ENCODE measurements at regions not wholly inside any gene's neighbourhood (a gene's known extent, or its start where the extent isn't known, plus 50 kb on each side); places are given as distances from the start of the nearest gene placed in this dataset.
A peak's percentile ranks its signal among the peaks of the same experiment; 100 is the strongest.

DNA sequence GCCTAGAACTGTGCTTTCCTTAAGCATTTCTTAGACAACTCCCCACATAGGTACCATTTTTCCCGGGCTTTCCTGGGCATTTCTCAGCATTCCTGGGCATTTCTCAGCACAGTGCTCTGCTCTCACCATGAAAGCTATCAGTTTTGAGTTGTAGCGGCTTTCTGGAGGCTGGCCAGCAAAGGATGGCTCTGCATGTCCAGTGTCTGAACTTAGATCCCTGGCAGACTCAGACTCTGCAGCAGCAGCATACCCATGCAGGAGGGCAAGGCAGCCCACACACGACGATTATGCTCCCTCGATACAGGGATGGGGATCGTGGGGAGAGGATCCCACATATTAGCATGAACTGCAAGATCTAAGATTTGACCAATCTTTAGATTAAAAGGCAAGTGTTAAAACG is 248.9 kb upstream of the MKI67 start:
- DNase-seq = no peak

DNA sequence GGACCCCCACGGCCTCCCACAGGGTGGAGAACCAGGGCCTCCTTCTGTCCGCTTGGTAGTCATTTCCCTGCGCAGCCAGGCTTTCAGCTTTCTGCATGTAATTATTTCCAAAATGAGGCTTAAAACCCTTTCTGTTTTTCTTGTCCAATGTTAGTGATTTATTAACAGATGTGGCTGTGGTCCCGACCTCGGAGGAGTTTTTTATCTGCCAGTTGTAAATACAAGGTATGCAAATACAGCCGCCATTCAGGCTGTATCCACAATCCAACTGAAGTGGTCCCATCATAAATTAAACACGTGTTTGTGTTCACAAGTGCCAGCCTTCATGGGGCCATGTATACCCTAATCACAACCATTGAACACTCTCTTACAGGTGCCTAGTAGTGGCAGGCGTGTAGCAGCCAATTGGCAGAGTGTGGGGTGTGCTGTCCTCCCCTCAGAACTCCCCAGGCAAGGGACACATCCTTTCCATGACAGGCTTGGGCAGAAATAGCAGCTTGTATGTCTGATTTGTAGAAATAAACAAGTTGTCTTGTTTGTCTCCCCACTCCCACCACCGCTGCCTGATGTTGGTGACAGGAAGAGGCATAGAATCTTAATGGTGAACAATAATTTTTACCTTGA is 251.3 kb upstream of the MKI67 start:
- DNase-seq = no peak

DNA sequence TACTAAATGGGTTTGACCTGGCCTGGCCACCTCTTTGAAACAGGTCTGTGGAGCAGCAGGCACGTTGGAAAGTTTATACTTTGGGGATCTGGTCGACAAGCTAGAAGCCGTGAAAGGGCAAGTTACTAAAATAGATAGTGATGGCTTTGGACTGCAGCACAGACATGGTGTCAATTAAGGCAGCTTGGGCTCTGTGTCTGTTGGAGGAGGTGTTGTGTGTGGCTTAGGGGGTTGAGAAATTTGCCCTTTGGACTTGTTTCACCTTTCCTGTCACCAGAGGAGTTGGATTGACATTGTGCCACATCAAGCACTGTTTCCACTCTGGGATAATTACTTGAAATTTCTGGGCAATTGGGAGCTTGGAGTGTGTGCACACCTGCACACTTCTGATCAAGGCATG is 251.8 kb upstream of the MKI67 start:
- no peak for DNase-seq

DNA sequence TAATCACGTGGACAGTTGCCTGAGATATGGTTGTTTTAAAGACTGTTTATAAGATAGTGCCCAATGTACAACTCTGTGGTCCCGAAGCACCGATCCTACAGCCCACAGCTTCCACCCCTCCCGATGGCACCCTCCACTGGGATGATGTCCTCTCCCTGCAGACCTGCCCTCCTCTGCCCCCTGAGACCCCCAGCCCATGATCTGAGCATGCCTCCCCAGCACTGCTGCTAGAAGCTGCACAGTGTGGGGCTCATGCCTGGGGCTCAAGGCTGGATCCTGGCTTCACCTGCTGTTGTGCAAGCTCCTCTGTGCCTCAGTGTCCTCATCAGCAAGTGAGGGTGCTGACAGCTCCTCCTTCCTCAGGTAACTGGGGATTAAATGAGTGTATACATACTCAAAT is 254.7 kb upstream of the MKI67 start:
- DNase-seq = no peak

DNA sequence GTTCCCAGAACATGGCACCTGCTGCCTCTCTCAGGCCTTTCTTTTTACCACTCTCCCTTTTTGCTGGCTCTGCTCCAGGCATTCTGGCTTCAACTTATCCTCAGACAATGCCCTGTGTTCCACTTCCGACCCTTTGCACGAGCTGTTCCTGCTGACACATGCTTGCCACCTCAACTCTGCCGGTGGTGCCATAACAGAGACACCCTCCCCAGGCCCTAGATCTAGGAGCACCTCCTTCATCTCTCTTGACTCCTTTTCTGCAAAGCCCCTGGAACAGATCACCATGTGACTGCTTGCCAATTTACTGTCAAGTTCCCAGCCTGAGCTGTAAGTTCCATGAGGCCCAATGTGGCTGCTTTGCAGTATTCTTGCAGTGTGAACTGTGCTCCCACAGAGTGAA is 256.0 kb upstream of the MKI67 start:
- no peak for DNase-seq

DNA sequence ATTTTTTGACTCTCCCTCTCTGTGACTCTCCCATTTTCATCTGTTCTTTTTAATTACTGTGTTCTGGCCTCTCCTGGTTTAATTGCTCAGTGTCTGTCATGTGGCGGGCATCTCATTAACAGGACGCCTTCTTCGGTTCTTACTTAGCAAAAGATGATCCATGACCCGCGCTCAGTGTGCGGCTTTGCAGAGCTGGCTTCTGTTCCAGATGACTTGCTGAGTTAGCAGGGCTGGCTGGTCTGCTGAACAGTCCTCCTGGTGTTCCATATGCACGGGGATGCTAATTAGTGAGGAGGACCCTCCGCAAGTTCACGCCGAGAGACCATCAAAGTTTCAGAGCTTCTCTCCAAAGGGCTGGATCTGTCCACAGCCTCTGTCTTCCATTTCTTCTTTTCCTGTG is 258.6 kb upstream of the MKI67 start:
- DNase-seq = no peak

DNA sequence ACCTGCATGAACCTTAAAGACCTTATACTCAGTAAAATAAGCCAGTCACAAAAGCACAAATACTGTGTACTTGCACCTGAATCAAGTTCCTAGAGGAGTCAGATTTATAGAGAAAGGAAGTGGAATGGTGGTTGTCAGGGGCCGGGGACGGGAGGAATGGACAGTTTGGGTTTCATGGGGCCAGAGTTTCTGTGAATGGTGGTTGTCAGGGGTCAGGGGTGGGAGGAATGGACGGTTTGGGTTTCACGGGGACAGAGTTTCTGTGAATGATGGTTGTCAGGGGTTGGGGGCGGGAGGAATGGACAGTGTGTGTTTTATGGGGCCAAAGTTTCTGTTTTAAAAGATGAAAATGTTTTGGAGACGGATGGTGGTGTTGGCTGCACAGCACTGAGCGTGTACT is 260.0 kb upstream of the MKI67 start:
- DNase-seq = peak; percentile 68

DNA sequence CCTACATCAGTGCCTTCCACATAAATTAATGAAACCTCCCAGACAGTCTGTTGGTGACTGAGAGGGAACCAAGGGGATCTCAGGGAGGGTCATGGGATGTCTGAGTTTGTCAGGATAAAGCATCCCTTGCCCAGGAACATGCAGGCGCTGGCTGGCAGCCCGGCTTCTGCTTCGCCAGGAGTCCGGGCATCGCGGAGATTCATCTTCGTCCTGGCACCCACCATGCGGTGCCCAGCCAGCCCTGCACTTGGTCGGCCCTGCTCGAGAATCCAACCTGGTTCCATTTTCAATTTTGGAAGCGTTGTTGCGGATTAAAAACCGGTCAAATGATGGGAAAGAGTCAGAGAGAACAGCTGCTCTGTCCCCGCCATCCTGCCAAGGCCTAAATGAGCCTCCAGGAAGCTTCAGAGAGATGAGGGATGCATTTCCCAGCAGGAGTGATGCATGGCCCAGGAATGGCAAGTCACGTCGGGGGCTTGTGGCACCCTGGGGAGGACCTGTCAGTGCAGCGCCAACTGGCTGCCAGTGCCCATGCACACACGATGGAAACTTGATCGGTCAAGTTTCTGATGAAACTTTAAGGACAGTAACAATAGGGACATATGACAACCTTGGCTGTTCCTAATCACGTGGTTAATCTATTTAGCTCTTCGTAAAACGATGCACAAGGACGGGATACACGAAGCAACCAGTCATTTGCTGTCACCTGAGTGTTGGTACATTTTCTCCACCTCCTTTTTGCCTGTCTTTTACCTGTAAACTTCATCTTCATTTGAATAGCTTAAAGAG is 260.8 kb upstream of the MKI67 start:
- no peak for DNase-seq

DNA sequence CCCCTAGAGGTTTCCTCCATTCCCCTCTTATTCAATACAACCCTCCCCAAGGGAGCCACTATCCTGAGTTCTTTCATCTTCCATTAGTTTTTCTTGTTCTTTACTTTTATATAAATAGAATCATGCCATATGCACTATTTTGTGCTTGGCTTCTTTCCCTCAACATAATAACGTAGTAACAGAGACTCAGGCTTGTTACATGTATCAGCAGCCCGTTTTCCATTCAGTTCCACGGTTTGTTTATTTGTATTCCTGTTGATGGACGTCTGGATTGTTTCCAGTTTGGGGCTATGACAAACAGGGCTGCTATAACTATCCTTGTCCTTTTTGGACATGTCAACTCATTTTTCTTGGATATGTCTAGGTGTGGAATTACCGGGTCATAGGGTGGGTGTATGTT is 264.4 kb upstream of the MKI67 start:
- DNase-seq = no peak

DNA sequence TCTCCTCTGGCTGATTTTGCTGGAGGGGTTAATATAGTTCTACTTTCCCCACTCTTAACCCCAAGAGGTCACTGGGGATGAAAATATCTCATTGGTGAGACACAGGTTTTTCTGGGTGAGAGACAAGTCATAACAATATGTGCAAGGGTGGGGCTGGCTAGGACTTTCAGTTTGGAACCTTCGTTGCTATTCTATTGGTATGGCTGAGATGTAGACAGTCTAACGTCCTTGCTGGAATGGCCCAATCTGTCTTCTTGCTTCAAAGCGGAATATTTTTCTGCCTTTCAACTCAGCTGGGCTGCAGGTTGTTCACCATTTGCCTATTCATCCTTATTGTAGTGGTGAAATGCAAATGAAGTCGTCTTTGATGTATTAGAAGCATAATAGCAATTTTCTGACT is 267.3 kb upstream of the MKI67 start:
- DNase-seq = no peak

DNA sequence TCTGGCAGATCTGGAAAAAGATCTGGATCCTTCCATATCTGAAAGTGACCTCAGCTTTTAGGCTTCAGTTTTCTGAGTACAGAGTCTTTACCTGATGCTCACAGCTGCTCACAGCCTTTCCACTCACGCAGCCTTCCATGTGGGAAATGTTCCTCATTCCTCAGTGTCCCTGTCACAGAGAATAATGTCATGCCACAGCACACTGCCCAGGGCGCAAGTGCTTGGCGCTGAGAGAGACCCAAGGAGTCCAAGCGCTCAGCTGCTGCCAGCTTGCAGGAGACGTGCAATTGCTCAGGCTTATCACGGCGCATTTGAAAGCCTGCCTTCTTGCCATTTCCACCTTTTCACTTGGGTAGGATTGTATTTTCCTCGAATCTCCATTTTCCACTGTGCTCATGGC is 271.9 kb upstream of the MKI67 start:
- DNase-seq = no peak

DNA sequence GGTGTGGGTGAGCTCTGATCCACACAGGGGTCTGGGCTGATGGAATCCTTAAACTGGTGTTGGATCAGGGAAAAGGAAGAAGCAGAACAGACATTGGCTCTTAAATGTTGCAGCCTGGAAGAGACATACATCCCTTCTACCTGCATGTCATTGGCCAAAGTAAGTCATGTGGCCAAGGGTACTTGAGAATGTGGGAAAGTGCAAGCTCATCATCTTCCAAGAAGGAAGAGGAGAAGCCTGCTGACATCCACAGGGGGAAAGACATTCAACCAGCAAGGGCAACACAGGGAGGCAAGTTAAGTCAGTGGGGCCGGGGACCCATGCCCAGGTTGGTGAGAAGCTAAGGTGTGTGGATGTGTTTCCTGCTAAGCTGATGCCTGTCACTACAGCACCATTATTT is 272.8 kb upstream of the MKI67 start:
- no peak for DNase-seq

DNA sequence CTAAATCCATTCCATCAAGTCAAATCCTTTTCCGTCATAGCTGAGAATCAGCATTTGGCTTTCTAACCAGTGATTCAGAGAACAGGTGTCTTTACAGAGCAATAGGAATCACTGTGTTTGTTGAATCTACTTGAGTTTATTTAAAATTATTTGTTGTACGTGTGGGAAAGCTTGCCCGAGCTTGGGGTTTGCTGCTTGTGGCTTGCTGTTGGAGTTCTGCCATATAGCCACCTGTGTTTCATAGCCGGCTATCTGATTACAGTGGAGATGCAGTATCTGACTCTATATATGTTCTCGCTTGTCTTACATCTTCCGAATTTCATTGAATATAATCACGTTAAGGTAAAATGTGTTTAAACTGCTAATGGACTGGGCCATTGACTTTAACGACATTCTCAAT is 274.3 kb upstream of the MKI67 start:
- DNase-seq = no peak

DNA sequence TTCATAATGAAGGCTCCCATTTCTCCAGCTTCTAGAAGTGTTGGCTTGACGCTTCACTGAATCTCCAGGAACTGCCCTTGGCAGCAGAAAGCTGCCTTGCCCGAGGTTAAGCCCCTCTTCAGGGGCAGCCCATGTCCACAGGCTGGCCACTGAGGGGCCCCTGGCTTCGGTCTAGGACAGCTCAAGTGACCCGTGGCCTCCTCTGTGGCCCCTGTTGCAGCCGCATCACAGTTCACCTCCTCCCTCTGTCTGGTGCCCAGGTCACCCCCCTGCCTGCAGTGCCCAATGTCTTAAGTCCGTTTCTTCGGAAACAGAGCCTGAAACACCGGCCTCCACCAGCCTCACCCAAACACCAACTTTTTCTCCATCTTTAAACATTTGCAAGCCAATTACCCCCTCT is 279.2 kb upstream of the MKI67 start:
- DNase-seq = no peak

DNA sequence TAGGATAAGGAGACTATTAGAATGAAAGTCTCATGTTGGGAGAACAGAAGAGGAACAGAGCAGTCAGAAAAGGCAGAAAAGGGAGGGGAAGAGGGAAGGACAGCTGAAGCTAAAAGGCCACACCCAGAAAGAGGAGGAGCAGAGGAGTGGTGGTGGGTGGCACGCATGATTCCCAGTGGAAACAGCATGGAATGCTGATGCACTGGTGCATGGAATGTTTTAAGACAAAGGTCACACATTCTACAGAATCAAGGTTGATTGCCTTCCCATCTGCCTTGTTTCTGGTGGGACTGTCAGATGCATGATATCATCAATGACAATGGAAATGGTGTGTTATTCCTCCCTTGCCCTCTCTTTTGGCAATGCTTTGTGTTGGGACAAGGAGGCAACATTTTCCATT is 285.4 kb upstream of the MKI67 start:
- no peak for DNase-seq

DNA sequence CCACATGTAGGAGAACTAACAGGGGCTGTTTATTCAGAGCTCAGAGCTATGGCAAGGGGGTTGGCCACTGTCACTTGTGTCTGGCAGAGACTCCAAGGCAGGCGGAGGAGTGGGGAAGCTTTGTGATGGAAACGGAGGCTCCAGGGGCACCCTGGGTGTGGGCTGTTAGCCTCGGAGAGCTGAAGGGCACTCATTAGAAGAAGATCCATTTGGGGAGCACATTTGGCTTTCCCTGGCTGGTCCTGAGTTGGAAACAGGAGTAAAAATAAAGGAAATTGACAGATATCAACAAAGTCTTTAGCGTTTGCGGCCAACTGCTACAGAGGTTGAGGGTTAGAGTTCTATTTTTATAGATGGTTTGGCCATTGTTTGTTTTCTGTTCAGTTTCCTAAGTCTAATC is 288.3 kb upstream of the MKI67 start:
- no peak for DNase-seq

DNA sequence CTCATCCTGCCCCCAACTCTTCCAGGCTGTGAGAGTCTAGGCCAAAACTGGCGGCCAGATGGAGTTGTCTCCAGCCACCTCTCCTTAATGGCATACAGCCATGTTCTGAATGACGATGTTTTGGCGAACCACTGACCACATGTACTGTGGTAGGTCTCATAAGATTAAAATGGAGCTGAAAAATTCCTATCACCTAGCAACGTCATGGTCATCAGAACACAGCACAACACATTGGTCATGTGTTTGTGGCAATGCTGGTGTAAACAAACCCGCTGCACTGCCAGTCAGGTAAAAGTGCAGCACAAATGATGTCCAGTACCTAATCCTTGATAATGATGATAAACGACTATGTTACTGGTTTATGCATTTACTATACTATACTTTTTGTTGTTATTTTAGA is 290.0 kb upstream of the MKI67 start:
- no peak for DNase-seq

DNA sequence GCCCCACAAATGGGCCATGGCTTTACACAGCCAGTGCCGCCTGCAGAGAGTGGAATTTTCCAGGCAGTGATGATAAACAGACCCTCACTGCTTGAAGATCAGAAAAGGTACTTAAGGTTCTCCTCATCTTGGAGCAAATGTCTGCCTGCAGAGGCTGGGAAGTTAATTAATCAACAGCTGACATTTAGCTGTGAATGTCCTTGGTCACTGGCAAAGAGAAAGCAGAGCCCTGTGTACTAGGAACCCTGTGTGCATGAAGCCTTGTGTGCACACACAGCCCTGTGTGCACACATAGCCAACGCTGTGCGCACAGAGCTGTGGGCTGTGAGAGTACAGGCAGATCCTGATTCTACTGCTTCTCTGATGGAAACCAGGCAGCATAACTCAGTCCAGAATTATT is 291.6 kb upstream of the MKI67 start:
- no peak for DNase-seq

DNA sequence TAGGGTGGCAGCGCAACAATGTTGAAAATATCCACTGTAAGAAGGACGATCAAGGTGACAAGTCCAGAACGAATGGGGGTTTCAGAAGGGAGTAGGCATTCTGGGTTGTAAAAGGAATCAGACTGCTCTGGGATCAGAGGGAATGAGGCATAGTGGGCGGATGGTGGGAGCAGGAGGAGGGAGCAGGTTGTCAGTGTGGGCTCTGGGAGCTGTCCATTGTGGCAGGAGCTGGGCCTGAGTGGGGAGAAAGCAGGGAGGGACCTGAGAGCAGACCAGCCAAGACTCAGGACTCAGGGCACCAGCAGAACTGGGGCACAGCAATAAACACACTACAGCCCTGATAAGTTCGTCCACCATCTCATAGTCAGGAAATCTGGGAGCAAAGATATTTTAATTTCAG is 292.6 kb upstream of the MKI67 start:
- no peak for DNase-seq

DNA sequence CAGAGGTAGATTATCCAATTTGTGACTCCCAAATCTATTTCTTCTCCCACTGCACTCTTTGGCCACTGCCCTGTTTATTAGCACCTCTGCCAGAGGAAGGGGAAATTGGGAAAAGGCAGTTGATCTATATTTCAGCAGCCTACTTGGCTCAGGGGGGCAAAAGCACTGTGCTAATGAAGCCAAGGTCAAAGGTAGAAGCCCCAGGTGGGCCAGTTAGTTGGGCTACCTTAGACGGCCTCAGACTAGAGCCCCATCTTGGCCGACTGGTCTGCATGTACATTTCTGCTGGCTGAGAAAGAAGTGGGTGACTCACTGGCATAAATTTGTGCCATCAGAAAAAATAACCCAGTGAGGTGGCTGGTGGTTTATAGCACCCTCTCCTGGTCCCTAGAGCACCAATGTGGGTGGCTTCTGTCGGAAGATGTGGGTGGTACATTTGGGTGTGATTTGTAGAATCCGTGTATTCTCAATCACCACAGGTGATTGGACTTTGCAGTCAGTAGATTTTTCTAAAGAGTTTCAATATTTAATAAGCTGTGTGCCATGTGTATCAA is 293.3 kb upstream of the MKI67 start:
- DNase-seq = no peak

DNA sequence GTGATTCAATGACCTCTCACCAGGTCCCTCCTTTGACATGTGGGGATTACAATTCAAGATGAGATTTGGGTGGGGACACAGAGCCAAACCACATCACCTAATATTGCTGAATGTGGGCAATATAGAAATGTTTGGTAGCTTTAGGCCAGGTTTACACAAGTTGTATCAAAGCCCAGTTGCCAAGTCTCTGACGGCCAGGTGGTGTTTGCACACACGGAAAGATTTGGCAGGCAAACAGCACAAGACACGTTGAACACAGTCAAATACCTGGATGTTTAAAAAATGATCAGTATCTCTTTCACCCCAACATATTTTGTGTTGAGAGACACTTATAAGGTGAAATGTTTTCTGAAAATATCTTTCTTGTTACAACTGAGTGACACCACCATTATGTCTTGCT is 294.4 kb upstream of the MKI67 start:
- no peak for DNase-seq

DNA sequence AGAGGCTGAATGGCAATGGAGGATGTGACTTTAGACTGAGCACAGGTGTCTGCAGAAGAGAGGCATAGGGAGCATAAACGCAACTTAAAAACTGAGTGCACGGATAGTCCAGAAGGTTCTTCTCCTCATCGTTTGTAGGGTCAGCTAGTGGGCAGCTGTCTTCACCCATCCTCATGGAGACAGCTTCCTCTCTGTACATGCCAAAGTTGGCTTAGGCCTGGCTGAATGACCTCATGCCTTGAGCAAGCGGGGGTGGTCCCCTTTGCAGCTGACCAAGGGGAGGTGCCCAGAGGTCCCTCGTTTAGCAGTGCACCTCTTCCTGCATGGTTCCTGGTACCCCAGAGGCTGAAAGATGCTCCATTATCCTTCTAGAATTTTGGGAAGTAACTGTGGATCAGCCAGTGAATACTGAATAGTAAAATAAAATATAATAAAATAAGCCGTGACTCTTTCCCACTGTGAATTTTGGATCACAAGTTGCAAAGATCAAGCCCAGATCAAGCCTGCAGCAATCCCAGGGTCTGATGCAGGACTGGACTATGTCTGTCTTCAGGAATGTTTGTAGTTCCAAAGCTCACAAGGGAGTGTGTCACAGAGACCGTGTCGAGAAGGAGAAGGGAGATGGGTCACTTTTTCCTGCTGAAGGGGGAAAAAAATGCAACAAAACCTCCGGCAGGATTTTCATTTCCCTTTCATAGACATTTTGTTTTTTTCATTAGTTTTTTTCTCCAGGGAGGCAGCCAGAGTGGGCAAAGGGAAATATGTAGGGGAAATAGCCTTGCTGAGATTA is 295.3 kb upstream of the MKI67 start:
- DNase-seq = no peak

DNA sequence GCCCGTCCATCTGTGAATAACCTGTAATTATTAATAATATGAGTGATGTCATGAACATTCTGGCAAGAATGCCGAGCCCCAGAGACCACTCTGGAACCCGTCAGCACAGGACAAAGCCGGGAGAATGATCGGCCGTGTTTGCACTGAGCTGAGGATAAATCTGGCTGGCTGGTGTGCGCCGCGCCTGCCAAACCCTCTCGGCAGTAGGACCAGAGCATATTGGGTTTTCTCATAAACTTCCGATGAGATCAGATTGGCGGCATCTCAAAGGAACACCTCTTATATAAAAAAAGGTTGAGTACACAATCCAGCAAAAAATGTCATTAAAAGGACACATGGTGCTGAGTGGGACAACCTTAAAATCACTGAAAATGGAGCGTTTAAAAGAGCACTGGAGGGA is 296.0 kb upstream of the MKI67 start:
- no peak for DNase-seq
